H9 (cell line): ENCODE measurements at regions not wholly inside any gene's neighbourhood (a gene's known extent, or its start where the extent isn't known, plus 50 kb on each side); places are given as distances from the start of the nearest gene placed in this dataset.

Experiments
- DNase-seq: peaks from one replicate; pipeline ENCODE4 v3.0.0-alpha.2; 2017
- H2AFZ ChIP-seq: one replicate; pipeline ENCODE4 v1.6.1; 2013; ENCODE audit warnings: mild to moderate bottlenecking, low read length, control low read depth, moderate library complexity
- H2AK5ac ChIP-seq: 2 replicates; pipeline ENCODE4 v1.6.1; 2013; ENCODE audit warnings: low read length, control low read depth, mixed read lengths; ENCODE audit not compliant: insufficient read length
- H2BK120ac ChIP-seq: one replicate; pipeline ENCODE4 v1.6.1; 2013; ENCODE audit warnings: low read depth, mild to moderate bottlenecking, low read length, control low read depth, inconsistent platforms; ENCODE audit not compliant: poor library complexity, severe bottlenecking
- H2BK12ac ChIP-seq: 2 replicates; pipeline ENCODE4 v1.6.1; 2013; ENCODE audit warnings: low read length, control low read depth, mixed read lengths, low read depth; ENCODE audit not compliant: insufficient read length
- H2BK15ac ChIP-seq: 2 replicates; pipeline ENCODE4 v1.6.1; 2013; ENCODE audit warnings: low read depth, low read length, control low read depth
- H2BK20ac ChIP-seq: one replicate; pipeline ENCODE4 v1.6.1; 2013; ENCODE audit warnings: low read depth, mild to moderate bottlenecking, low read length, control low read depth, inconsistent platforms; ENCODE audit not compliant: poor library complexity, severe bottlenecking
- H2BK5ac ChIP-seq: 2 replicates; pipeline ENCODE4 v1.6.1; 2013; ENCODE audit warnings: low read length, control low read depth, mixed read lengths; ENCODE audit not compliant: insufficient read length
- H3K14ac ChIP-seq: 2 replicates; pipeline ENCODE4 v1.6.1; 2013; ENCODE audit warnings: low read length, control low read depth; ENCODE audit not compliant: insufficient read depth
- H3K18ac ChIP-seq: 2 replicates; pipeline ENCODE4 v1.6.1; 2013; ENCODE audit warnings: low read depth, mild to moderate bottlenecking, mixed read lengths, low read length, control low read depth; ENCODE audit not compliant: insufficient read length
- H3K23ac ChIP-seq: 2 replicates; pipeline ENCODE4 v1.6.1; 2013; ENCODE audit warnings: low read length, control low read depth, mixed read lengths, low read depth; ENCODE audit not compliant: insufficient read length
- H3K23me2 ChIP-seq: 2 replicates; pipeline ENCODE4 v1.6.1; 2013; ENCODE audit warnings: low read depth, mild to moderate bottlenecking, mixed read lengths, low read length, control low read depth; ENCODE audit not compliant: insufficient read length, poor library complexity, severe bottlenecking
- H3K27ac ChIP-seq: 2 replicates; pipeline ENCODE4 v1.5.1; 2013; ENCODE audit warnings: low read length, control low read depth, mixed read lengths, low read depth; ENCODE audit not compliant: insufficient read length
- H3K27me3 ChIP-seq: 2 replicates; pipeline ENCODE4 v1.6.1; 2013; ENCODE audit warnings: low read length, control low read depth, inconsistent platforms; ENCODE audit not compliant: insufficient read depth
- H3K4ac ChIP-seq: 2 replicates; pipeline ENCODE4 v1.6.1; 2013; ENCODE audit warnings: low read depth, mild to moderate bottlenecking, control low read depth, inconsistent platforms, low read length, moderate library complexity
- H3K4me1 ChIP-seq: 2 replicates; pipeline ENCODE4 v1.6.1; 2013; ENCODE audit warnings: low read length, control low read depth, inconsistent platforms; ENCODE audit not compliant: insufficient read depth
- H3K4me2 ChIP-seq: 2 replicates; pipeline ENCODE4 v1.6.1; 2013; ENCODE audit warnings: low read length, control low read depth, mixed read lengths; ENCODE audit not compliant: insufficient read length, insufficient read depth
- H3K56ac ChIP-seq: 2 replicates; pipeline ENCODE4 v1.6.1; 2013; ENCODE audit warnings: low read depth, mild to moderate bottlenecking, mixed read lengths, low read length, control low read depth; ENCODE audit not compliant: insufficient read length
- H3K79me1 ChIP-seq: 2 replicates; pipeline ENCODE4 v1.6.1; 2013; ENCODE audit warnings: low read depth, mild to moderate bottlenecking, moderate library complexity, low read length, control low read depth, inconsistent platforms; ENCODE audit not compliant: insufficient read depth, poor library complexity, severe bottlenecking
- H3K79me2 ChIP-seq: 2 replicates; pipeline ENCODE4 v1.6.1; 2013; ENCODE audit warnings: low read length, control low read depth, inconsistent platforms; ENCODE audit not compliant: insufficient read depth
- H3K9ac ChIP-seq: 2 replicates; pipeline ENCODE4 v1.6.1; 2013; ENCODE audit warnings: low read length, control low read depth, mixed read lengths; ENCODE audit not compliant: insufficient read length; ENCODE audit errors: extremely low read depth
- H3K9me3 ChIP-seq: one replicate; pipeline ENCODE4 v1.6.1; 2013; ENCODE audit warnings: low read depth, low read length, inconsistent platforms; ENCODE audit not compliant: control insufficient read depth
- H3T11ph ChIP-seq: one replicate; pipeline ENCODE4 v1.6.1; 2013; ENCODE audit warnings: mild to moderate bottlenecking, low read length, control low read depth, inconsistent platforms
- H4K20me1 ChIP-seq: one replicate; pipeline ENCODE4 v1.6.1; 2013; ENCODE audit not compliant: control insufficient read depth, insufficient read length, insufficient read depth
- H4K5ac ChIP-seq: 2 replicates; pipeline ENCODE4 v1.6.1; 2013; ENCODE audit warnings: low read depth, mild to moderate bottlenecking, mixed read lengths, low read length, control low read depth; ENCODE audit not compliant: insufficient read length
- H4K8ac ChIP-seq: replicated peaks from 2 replicates; pipeline ENCODE4 v1.6.1; 2013; ENCODE audit warnings: low read length, control low read depth, mixed read lengths, low read depth; ENCODE audit not compliant: insufficient read length
- H4K91ac ChIP-seq: 2 replicates; pipeline ENCODE4 v1.6.1; 2013; ENCODE audit warnings: low read depth, mild to moderate bottlenecking, moderate library complexity, mixed read lengths, low read length, control low read depth; ENCODE audit not compliant: insufficient read length
- H3K27ac Mint-ChIP-seq, 3 experiments: 2 replicates in 2 of 3; 3 replicates in 1 of 3; pipeline ENCODE4 v1.8.0; 2020 to 2021; ENCODE audit warnings: mixed read lengths in 3 of 3, mild to moderate bottlenecking in 1 of 3, moderate library complexity in 1 of 3
- H3K27me3 Mint-ChIP-seq: 2 replicates; pipeline ENCODE4 v1.8.0; 2021; ENCODE audit warnings: low read depth, mild to moderate bottlenecking, moderate library complexity, mixed read lengths
- H3K36me3 Mint-ChIP-seq, 3 experiments: 2 replicates in 2 of 3; 3 replicates in 1 of 3; pipeline ENCODE4 v1.8.0; 2020 to 2021; ENCODE audit warnings: low read depth in 3 of 3, mixed read lengths in 3 of 3; ENCODE audit not compliant: insufficient read depth in 1 of 3
- H3K4me1 Mint-ChIP-seq, 2 experiments: 2 replicates each; pipeline ENCODE4 v1.8.0; 2020; ENCODE audit warnings: mixed read lengths in 2 of 2
- H3K4me3 Mint-ChIP-seq, 2 experiments: 2 replicates in 1 of 2; 3 replicates in 1 of 2; pipeline ENCODE4 v1.8.0; 2020 to 2021; ENCODE audit warnings: mild to moderate bottlenecking in 2 of 2, mixed read lengths in 2 of 2, moderate library complexity in 1 of 2
- H3K9me3 Mint-ChIP-seq, 2 experiments: 2 replicates in 1 of 2; 3 replicates in 1 of 2; pipeline ENCODE4 v1.8.0; 2020; ENCODE audit warnings: mild to moderate bottlenecking in 2 of 2, mixed read lengths in 2 of 2, moderate library complexity in 1 of 2
- CTCF ChIP-seq: fragments of 200-600 bp; sonication (generic); conservative IDR thresholded peaks from 3 replicates; pipeline ENCODE4 v1.8.0; 2021; ENCODE audit warnings: antibody characterized with exemption, mild to moderate bottlenecking
- WGBS: extraction: QIAGEN DNeasy Blood & Tissue Kit; methylation state at CpG from one replicate; pipeline ENCODE4 v1.1.7; 2013; ENCODE audit warnings: missing lambda C conversion rate, low lambda C conversion rate, mixed read lengths; ENCODE audit not compliant: insufficient read length; ENCODE audit errors: extremely low coverage; 5-methylcytosine and 5-hydroxymethylcytosine counted together

GRCh38 chr4:181745933-181746625, 497.1 kb upstream of the TENM3 start:
- no peak overlapping the region for H4K5ac ChIP-seq
- no peak overlapping the region for H3K18ac ChIP-seq
- H3K79me1 ChIP-seq, result no peaks in the 10 kb centered on the region
- H2BK15ac ChIP-seq, result no peak overlapping the region
- H3K9ac ChIP-seq, result no peak overlapping the region
- no peak overlapping the region for H2AK5ac ChIP-seq
- no CpG with 5 or more reads among the region's 1 CpG for WGBS
- H3K79me2 ChIP-seq, result no peaks in the 10 kb centered on the region
- no peak overlapping the region for H3K14ac ChIP-seq
- H4K91ac ChIP-seq, result no peak overlapping the region
- H2BK5ac ChIP-seq, result no peak overlapping the region
- H3K23me2 ChIP-seq, result no peaks in the 10 kb centered on the region
- Mint-ChIP-seq H3K27ac (no peak overlapping the region), H3K4me1 (no peaks in the 10 kb centered on the region), H3K4me3 (no peak overlapping the region), H3K36me3 (no peaks in the 10 kb centered on the region; a peak in 1 of 7 replicates), H3K27me3 (no peaks in the 10 kb centered on the region; the same call in 1 of the 2 replicates), H3K9me3 (peaks cover 0 to 4% of the 10 kb centered on the region in 2 experiments; a peak in 2 of 5 replicates)
- H2BK20ac ChIP-seq, result no peak overlapping the region
- H3K4ac ChIP-seq, result no peak overlapping the region
- H3K56ac ChIP-seq, result no peak overlapping the region
- H4K8ac ChIP-seq, result no peak overlapping the region
- TF ChIP-seq CTCF, result no peak
- no peaks in the 10 kb centered on the region for H3K9me3 ChIP-seq
- no peak for DNase-seq
- H2BK12ac ChIP-seq, result no peak overlapping the region
- no peak overlapping the region for H3T11ph ChIP-seq
- H4K20me1 ChIP-seq, result no peaks in the 10 kb centered on the region
- no peak overlapping the region for H3K27ac ChIP-seq
- no peak overlapping the region for H3K4me2 ChIP-seq
- H3K23ac ChIP-seq, result no peak overlapping the region
- H2AFZ ChIP-seq, result no peak overlapping the region
- H2BK120ac ChIP-seq, result no peak overlapping the region
- H3K27me3 ChIP-seq, result no peaks in the 10 kb centered on the region
- H3K4me1 ChIP-seq, result no peaks in the 10 kb centered on the region
